ENCODE measurements at regions not wholly inside any gene's neighbourhood (a gene's known extent, or its start where the extent isn't known, plus 50 kb on each side); places are given as distances from the start of the nearest gene placed in this dataset.

GRCh38 chr6:134719911-134720310 is 230.0 kb downstream of the ALDH8A1 start:
- TF ChIP-seq CTCF (IDR thresholded peaks at IDR 0.05 in 8 of 11, conservative IDR thresholded peaks at IDR 0.05 in 3 of 11) (no peak), POLR2AphosphoS5 (IDR thresholded peaks at IDR 0.05) (no peak), POLR2A (IDR thresholded peaks at IDR 0.05) (no peak)

All from spleen (tissue), 7 donors.